DMS114 treated with DMSO at 0.1 percent for 48 hours (cell line): ENCODE measurements at regions not wholly inside any gene's neighbourhood (a gene's known extent, or its start where the extent isn't known, plus 50 kb on each side); places are given as distances from the start of the nearest gene placed in this dataset.

Experiments
- DNase-seq: peaks from one replicate; lab custom pipeline; 2025; ENCODE audit not compliant: unreplicated experiment; lab: John Stamatoyannopoulos, UW

DNA sequence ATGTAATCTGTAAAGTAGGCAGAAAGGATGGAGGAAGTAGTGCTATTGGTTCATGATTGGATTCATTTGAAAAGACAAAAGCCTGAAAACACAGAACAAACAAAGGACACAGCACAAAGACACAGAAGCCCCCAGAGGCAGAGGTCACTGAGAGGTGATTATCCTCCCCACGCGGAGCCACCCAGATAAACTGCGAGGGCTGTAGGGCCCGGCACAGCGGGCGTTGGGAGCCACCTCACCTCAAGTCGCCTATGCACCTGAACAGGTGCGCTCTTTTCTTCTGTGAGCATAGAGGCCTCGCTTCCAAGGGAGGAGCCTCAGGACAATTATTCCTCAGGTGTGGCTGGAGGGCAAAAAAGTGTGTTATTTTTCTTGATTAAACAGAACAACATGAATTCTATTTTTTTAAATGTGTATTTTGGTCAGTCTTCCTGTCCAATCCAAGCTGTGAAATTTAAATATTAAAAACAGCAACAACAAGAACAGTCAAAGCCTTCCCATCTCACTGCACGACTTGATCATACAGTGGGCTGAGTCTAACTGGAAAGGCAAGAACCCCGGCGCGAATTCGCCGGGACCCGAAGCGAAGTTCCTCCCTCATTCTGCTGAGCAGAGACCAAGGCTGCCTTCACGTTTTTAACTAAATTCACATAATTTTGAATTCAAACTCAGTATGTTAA lies 205.3 kb downstream of the THBS2 start:
- no peak for DNase-seq

DNA sequence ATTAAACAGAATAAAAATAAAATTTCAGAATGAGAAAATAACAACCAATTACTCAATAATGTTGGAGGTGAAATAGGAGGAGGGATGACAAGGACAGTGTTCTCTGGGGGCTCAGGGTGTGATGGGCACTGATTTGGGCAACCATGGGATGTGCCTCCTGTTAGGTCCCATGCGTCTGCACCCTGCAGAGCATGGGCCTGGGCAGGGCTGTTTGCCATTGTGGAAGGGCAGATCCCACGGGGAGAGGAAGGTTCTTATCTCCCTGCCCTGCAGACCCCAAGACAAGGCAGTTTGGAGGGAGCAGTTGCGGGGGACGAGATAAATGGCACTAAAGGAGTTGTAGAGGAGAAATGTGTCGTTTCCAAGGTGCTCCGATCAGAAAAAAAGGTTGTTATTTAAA lies 206.3 kb downstream of the THBS2 start:
- DNase-seq: no peak

DNA sequence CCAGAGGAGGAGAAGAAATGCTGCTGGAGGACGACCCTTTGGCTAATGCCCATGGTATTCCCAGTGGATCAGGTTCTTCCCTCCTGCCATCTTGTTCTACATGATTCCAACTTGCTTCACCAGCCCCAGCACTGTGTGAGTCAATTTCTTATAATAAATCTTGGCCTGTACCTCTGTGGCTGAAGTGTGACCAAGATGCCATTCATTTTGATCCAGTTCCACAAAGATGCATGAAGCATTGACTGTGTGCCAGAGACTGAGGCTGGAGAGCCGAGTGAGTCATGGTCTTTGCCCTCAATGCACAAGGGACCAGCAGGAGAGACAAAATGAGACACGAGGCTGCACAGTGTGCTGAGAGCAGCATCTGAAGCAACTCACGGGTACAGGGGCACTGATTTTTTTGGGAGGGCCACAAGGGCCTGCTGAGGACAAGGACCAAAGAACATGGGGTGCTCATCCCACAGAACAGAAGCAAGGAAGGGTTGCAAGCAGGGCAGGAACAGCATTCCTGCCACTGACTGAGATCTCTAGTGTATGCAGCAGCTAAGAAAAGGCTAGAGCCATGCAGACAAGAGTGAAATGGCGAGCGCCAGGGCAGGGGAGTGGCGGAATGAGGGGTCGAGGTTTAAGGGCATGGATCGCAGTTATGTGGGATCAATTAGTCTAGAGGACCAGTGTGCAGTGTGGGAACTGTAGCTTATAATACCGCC lies 207.0 kb downstream of the THBS2 start:
- DNase-seq: no peak

DNA sequence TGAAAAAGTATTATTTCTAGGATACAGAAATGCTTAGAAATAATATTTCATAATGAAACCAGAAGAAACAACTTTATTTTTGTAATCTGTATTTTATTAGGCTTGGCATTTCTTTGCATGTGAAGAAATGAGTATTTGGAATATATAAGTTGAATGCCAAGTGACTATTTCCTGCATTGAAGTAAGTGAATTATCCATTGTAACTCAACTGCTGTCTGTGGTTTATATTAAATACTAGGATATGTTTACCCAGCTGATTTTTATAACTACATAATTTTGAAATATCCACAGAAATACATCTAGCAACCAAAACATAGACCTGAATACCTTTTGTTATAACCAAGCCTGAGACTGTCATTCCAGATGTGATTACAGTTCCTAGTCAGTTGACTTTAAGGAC lies 207.6 kb downstream of the THBS2 start:
- no peak for DNase-seq

DNA sequence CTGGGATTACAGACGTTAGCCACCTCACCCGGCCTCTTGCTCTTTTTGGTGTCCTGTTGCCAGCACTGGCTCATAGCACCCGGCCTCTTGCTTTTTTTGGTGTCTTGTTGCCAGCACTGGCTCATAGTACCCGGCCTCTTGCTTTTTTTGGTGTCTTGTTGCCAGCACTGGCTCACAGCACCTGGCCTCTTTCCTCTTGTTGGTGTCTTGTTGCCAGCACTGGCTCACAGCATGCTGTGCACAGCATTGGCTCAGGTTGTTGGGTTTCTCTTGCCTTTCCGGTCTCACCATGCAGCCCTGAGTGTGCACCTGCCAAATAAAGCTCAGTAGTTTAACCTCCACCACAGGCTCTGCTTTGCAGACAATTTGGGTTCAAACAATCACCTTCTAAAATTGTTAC lies 208.2 kb downstream of the THBS2 start:
- no peak for DNase-seq

DNA sequence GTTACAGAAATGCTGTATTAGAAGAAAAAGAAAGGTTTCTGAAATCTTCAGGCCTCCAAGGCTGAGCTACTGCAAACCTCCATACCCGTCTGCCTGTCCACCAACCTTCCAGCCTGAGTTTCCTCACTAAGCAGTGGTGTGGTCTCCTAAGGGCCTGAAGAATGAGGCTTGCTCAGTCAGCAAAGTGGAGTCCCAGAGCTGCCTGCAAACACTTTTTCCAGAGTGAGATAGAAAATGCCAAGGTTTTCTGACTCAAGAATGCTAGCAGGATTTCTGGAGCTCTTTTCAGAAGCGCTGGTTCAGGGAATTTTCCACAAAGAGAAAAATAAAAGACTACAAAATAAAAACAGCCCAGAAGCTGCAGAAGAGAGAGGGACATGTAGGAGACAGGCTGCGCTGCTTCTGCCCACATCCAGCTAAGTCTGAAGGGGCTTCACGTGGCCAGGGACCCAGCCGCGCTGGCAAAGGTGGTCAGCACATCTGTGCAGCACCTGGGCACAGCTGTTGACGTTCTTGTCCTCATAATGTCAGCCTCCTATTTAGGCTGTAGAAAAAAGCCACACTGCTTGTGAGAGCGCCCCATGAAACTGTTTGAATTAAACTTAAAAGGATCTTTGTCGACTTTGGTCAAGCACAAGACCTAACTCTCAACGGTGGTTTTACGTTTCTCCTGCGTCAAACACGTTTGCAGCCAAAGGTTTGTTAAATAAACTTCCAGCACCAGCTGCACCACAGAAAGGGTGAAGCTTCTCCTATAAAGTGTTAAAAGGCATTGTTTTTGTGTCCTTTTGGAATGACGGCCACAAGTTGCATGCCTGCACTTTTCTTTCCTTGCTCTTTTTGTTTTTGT lies 209.0 kb downstream of the THBS2 start:
- no peak for DNase-seq

DNA sequence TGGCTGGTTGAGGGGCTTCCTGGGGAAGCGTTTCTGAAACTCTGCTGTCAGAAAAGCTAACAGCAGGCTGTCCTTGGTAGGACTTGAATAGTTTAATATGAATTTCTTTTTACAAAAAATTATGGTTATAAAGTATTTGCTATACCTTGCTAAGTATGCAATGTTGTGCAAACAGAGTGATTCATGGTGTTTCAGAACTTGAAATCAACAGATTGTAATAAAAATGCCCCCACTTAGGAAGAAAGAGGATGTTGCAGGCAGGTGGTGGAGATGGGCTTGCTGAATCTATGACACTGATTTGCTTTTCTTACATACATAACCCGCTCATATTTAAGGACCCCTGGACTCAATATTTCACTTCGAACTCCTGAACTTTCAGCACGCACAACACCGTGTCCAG lies 211.6 kb downstream of the THBS2 start:
- DNase-seq: no peak

DNA sequence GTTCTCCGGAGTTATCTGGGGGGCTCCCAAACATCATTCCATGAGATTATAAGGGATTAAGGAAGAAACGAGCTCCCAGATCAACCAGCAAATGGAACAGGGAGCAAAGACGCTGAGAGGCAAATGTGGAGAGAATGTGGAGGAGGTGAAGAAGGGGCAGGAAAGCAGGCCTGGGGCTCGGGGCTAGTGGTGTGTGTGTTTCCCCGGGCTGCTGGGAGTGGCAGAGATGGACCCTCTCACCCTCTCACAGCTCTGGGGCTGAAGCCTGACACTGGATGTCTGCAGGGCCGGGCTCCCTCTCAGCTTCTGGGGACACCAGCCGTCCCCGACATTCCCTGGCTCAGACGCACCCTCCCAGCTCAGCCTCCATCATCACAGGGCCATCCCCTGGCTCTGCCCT lies 212.6 kb downstream of the THBS2 start:
- no peak for DNase-seq

DNA sequence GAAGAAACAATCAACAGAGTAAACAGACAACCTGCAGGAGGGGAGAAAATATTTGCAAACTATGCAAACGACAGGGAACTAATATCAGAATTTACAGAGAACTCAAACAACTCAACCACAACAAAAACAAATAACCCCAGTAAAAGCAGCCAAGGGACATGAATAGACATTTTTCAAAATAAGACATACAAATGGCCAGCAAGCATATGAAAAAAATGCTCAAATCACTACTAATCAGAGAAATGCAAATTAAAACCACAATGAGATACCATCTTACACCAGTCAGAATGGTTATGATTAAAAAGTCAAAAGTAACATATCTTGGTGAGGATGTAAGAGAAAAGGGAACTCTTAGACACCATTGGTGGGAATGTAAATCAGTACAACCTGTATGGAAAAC lies 215.0 kb downstream of the THBS2 start:
- DNase-seq: no peak

DNA sequence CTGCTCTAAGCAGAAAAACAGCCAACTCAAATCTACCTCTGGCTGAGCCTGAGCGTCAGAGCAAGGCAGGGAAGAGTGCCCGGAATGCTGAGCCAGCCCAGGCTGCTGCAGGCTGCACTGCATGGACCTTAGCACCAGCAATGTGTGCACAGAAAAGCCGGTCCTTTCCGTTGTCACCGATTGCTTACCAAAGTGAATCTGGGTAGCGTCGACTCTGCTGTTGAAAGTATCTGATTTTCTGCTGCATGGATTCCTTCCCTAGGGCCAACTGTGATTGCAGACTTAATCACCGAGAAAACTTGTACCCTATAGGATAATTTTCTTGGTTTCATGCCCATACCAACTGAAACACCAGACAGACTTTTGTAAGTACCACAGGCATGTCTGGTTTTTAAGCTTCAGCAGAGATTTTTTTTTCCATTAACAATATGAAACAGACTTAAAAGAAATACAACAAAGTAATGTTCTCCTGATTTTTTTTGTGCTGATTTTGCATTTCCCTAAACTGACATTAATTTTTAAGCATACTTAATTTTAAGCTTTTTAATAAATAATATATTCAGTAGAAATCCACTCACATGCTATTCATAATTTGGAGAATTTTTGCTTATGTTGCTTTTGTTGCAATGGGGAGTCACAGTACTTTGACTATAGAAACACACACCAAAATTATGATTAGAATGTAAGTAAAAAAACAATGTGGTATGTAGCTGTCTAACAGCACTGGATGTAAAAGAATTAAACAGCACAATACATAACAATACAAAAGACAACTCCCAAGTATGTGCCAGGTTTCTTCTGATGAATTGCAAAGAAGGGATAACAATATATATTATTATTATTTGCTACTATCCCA lies 218.0 kb downstream of the THBS2 start:
- DNase-seq: no peak

DNA sequence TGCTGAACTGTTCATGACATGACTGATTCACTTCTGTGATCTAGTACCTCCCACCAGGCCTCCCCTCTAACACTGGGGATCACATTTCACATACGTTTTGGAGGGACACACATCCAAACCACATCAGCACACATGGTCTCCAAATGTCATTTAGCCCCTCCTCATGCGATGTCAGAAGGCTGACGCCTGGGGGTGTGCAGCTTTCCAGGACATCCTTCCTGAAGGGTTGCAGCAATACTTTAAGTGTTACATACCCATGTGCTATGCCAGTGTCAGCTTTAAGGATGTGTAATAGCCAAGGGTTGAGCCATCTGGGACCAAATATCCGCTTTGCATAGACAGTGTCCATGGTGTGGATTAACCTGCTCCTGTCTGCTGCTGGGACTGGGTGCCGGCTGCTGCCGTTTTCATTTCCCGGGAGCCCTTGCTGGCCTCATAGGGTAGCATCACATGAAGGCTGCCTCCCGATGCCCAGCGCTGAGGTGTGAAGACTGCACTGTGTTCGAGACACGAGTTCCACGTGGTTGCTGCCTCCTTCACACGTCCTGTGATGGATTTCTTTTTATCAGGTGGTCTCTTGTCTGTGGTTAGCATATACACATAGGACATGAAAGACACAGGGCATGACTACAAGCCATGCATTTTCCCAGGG lies 219.0 kb downstream of the THBS2 start:
- no peak for DNase-seq

DNA sequence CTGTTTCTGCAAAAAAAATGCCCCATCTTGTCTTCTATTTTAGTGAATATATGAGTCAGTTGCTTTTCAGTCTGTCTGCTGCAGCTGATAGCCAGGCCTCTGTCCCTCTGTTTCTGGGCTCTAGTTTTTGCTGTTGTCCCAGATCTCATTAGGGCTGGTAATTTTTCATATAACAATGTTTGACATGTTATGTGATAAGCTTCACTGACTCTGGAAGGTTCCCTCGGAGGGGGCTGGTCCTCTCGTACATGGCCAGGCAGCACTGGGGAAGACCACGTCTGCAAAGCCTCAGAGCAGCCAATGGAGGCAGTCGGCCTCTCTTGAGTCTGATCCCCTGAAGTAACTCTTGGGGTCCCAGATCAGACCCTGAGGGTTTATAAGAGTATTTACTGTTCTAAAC lies 223.8 kb downstream of the THBS2 start:
- DNase-seq: no peak

DNA sequence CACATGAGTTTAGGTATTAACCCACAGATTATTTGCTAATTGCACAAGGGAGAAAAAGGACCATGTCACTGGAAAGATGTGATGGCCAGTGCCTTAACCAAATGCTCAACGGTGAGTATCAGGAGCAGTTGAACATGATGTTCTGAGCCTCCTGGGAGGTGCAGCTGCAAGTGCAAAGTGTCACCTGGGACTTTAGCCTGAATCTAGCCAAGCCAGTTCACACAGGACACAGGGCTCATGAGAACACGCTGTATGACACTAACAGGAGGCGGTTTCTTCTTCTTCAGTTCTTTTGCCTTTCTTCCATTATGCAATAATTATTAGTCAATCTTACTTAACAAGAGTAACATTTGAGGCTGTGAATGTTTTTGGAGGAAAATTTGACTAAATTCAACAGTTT lies 225.3 kb downstream of the THBS2 start:
- no peak for DNase-seq

DNA sequence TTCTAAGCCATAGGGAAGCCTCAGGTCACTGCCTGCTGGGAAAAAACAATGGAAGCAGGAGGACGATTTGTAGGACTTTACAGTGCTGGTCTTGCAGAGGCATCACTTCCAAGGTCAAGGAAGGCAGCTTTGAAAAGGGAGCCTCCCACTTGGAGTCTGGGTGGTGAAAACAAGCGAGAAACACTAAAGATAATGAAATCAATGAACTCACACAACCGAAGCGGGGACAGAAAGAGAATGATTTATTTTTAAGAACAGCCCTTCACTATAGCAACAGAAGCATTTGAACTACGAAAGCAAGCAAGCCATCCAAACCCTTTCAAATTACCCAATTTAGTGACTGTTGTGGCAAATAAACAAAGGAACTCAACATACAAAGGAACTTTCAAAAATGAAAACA lies 227.5 kb downstream of the THBS2 start:
- no peak for DNase-seq

DNA sequence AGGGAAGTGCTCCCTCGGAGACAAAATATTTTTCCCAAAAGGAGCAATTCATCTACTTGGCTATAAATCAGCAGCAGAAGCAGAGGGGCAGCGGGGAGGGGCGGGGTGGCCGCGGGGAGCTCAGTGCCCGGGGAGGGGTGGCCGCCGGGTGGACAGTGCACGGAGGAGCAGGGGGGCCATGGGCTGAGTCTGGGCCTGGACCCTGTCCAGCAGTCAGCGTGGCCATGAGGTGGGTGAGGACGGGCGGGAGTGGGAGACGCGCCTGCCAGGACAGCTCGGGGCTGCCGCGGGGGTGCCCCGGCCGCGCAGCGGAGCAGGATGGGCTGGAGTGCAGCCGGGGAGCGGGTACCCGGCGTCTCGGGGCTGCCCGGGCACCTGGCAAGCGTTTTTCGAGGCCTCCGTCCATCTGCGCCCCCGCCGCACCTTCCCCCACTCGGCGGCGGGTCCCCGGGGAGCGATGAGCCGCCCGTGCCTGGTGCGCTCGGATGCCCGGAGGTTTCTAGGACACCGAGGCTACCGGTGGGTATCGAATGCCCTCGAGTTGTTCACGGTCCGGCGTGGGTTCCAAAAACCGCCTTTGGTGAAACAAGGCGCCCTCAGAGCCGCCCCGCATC lies 229.5 kb downstream of the THBS2 start:
- DNase-seq: no peak

DNA sequence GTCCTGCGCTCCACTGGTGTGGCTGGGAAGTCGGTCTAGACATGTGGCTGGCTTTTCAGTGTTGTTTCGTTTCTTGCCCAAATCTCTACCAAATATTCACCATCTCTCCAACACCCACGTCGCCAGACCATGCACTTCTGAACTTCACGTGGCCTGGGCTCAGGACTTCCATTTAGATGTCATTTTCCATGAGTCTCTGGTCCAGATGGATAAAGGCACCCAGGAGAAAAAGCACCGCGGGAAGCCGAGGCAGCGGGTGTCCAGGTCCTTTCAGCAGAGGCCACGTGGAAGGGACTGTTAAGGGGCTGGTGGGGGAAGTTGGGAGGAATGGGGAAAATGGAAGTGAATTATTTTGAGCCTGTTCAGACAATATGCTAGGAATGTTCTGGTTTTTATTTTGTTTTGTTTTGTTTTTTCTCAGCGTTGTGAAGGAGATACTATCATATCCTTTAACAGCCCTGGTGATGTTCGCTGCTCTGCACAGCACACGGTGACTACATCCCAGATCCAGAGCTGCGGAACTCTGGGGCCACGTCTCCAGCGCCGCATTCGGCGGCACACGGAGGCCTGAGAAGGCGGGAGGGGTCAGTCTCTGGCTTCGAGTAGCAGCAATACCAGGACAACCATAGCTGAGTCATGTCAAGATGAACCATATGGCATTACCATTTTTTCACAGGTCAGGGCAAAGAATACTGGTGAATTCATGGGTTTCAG lies 230.3 kb downstream of the THBS2 start:
- no peak for DNase-seq

DNA sequence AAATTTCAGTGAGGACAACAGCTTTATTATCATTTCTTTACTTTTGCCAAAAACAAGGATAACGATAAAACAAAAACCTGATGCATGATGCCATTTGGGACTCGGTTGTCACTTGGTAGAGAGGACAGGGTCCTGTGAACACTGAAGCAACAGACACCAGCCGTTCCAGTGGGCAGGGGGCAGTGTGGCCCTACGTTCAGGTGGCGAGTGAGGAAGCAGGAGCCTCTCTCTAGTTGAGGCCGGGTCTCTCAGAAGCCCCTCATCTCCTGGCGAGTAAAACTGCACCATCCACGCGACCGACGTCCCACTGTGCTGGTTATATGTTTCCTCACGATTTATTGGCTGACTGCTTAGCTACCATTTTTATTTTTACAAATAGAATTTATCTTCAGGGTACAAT lies 231.6 kb downstream of the THBS2 start:
- no peak for DNase-seq

DNA sequence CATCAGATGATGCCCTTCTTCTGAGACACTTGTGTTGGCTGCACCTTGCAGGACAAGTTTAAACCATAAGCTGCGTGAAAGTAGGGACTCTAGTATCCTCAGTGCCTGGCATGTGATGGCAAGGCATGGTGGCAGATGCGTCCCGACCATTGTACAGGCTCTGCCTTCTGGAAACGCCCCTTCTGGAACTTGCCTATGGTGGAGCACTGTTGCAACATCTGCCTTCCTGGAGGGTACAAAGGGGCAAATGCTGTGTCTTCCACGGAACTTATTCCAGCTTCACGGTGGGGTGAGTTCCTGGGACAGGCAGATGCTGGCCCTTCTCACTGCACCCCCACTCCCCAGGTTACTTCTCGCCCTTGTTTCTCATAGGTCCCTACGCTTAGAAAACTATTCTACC lies 232.8 kb downstream of the THBS2 start:
- DNase-seq: no peak

DNA sequence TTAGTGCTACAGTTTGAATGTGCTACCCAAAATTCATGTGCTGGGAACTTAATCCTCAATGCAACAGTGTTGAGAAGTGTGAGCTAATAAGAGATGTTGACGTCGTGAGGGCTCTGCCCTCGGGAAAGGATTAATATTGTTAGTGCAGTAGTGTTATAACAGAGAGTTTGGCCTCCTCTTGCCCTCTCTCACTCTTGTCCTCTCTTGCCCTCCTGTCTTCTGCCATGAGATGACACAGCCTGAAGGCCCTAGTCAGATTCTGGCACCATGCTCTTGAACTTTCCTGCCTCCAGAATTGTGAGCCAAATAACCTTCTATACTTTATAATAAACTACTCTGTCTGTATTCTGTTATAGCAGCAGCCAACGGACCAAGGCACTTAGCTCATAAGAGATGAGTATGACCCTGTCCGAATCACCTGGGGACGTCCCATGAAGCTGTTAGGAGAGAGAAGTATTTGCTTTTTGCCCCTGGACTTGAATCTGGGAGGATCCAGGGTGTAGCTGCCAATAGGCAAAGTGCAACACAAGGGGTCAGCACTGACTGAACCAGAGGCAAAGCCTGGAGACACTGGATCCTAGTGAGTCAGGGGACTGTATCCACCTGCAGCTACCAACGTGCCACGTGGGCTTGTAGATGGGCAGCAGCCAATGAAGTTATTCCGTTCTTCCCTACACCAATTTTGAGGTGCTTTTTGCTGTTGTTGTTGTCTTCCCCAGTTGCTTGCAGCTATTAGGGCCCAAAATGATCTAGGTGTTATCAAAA lies 233.7 kb downstream of the THBS2 start:
- DNase-seq: no peak
